ENCODE measurements at regions not wholly inside any gene's neighbourhood (a gene's known extent, or its start where the extent isn't known, plus 50 kb on each side); places are given as distances from the start of the nearest gene placed in this dataset.
A peak's percentile ranks its signal among the peaks of the same experiment; 100 is the strongest.

- Histone ChIP-seq H3K27me3 (ENCODE audit: insufficient read depth, low read depth) (no peaks in the 10 kb centered on the region), H3K27ac (no peak overlapping the region), H3K4me3 (no peak overlapping the region), H4K20me1 (ENCODE audit: insufficient read depth) (no peaks in the 10 kb centered on the region; the same call in 1 of the 2 replicates), H3K9me2 (ENCODE audit: insufficient read depth) (no peaks in the 10 kb centered on the region), H3K4me1 (replicated peaks; ENCODE audit: insufficient read depth) (peaks cover 20% of the 10 kb centered on the region), H3K9me3 (ENCODE audit: insufficient read depth, low read depth) (no peaks in the 10 kb centered on the region), H3K36me3 (ENCODE audit: low read depth) (peaks cover 39% of the 10 kb centered on the region), H2AFZ (no peak overlapping the region), H3F3A (ENCODE audit: insufficient read depth, low read depth) (peaks cover 10% of the 10 kb centered on the region; the same call in 1 of the 2 replicates), H3K4me2 (no peak overlapping the region), H3K79me2 (ENCODE audit: low read depth) (peaks cover 88% of the 10 kb centered on the region)
- no TSS peak for BruUV-seq (replicated peaks)
- ChIA-PET CTCF (no interaction called here), POLR2A (ENCODE audit: unreplicated experiment) (no interaction called here)
- no peak for TF ChIP-seq CTCF (conservative IDR thresholded peaks at IDR 0.05)
- no peak for TF ChIP-seq EZH2 (IDR thresholded peaks at IDR 0.05; ENCODE audit: low read depth)
- intact Hi-C loops (cut with micrococcal nuclease; ENCODE audit: unreplicated experiment), result loop anchor here (5.0 kb wide), 1 partner anchor 44 kb away; no protein-coding TSS in a partner anchor
- no peak for DNase-seq
Observed at GRCh38 chr13:50071379-50071778, 56.1 kb downstream of the KCNRG start.

GRCh38 chr13:50072676-50073075 lies 57.4 kb downstream of the KCNRG start:
- Histone ChIP-seq H3K79me2 (ENCODE audit: low read depth) (peaks cover 100% of the 10 kb centered on the region), H3K4me1 (replicated peaks; ENCODE audit: insufficient read depth) (peaks cover 33% of the 10 kb centered on the region), H3K9me3 (ENCODE audit: insufficient read depth, low read depth) (no peaks in the 10 kb centered on the region), H3K27ac (peak overlapping the region; percentile 40), H3K36me3 (ENCODE audit: low read depth) (peaks cover 33% of the 10 kb centered on the region), H3K9me2 (ENCODE audit: insufficient read depth) (no peaks in the 10 kb centered on the region), H4K20me1 (ENCODE audit: insufficient read depth) (no peaks in the 10 kb centered on the region; the same call in 1 of the 2 replicates), H3K4me2 (no peak overlapping the region), H3F3A (ENCODE audit: insufficient read depth, low read depth) (0 out of 2 replicates have a peak, but pooled peaks cover 8% of the 10 kb centered on the region), H2AFZ (no peak overlapping the region), H3K4me3 (no peak overlapping the region), H3K27me3 (ENCODE audit: insufficient read depth, low read depth) (no peaks in the 10 kb centered on the region)
- CTCF ChIA-PET, result no interaction called here
- no peak for DNase-seq
- intact Hi-C loops (cut with micrococcal nuclease; ENCODE audit: unreplicated experiment), result loop anchor here (5.0 kb wide), 1 partner anchor 45 kb away; no protein-coding TSS in a partner anchor
- TF ChIP-seq EZH2 (IDR thresholded peaks at IDR 0.05; ENCODE audit: low read depth) (no peak), CTCF (conservative IDR thresholded peaks at IDR 0.05) (no peak)
- BruUV-seq (replicated peaks), result no TSS peak
- POLR2A ChIA-PET (ENCODE audit: unreplicated experiment), result no interaction called here

- peaks cover 31% of the 10 kb centered on the region for H3K36me3 ChIP-seq (ENCODE audit: low read depth)
- 0 out of 2 replicates have a peak, but pooled peaks cover 4% of the 10 kb centered on the region for H3F3A ChIP-seq (ENCODE audit: insufficient read depth, low read depth)
- ChIA-PET CTCF (no interaction called here), POLR2A (ENCODE audit: unreplicated experiment) (no interaction called here)
- H3K9me3 ChIP-seq (ENCODE audit: insufficient read depth, low read depth), result no peaks in the 10 kb centered on the region
- peaks cover 39% of the 10 kb centered on the region for H3K4me1 ChIP-seq (replicated peaks; ENCODE audit: insufficient read depth)
- peak overlapping the region; percentile 44; the same call in 1 of the 2 replicates for H3K27ac ChIP-seq
- H2AFZ ChIP-seq, result no peak overlapping the region
- H3K4me2 ChIP-seq, result no peak overlapping the region
- H3K9me2 ChIP-seq (ENCODE audit: insufficient read depth), result no peaks in the 10 kb centered on the region
- no peak for DNase-seq
- H3K79me2 ChIP-seq (ENCODE audit: low read depth), result peaks cover 100% of the 10 kb centered on the region
- TF ChIP-seq CTCF (conservative IDR thresholded peaks at IDR 0.05), result no peak
- TF ChIP-seq EZH2 (IDR thresholded peaks at IDR 0.05; ENCODE audit: low read depth), result no peak
- no peak overlapping the region for H3K4me3 ChIP-seq
- H4K20me1 ChIP-seq (ENCODE audit: insufficient read depth), result no peaks in the 10 kb centered on the region; the same call in 1 of the 2 replicates
- no peaks in the 10 kb centered on the region for H3K27me3 ChIP-seq (ENCODE audit: insufficient read depth, low read depth)
- intact Hi-C loops (cut with micrococcal nuclease; ENCODE audit: unreplicated experiment), result loop anchor here (5.0 kb wide), 1 partner anchor 46 kb away; no protein-coding TSS in a partner anchor
- BruUV-seq (replicated peaks), result no TSS peak
Observed at GRCh38 chr13:50073340-50073739, 58.1 kb downstream of the KCNRG start.

Measured in PC-9 (cell line).